ENCODE measurements at regions not wholly inside any gene's neighbourhood (a gene's known extent, or its start where the extent isn't known, plus 50 kb on each side); places are given as distances from the start of the nearest gene placed in this dataset.
"Not testable (repeated sequence)": the region's sequence is repeated elsewhere in the genome, so short reads cannot be mapped to it uniquely, and the experiment has no call there.

DNA sequence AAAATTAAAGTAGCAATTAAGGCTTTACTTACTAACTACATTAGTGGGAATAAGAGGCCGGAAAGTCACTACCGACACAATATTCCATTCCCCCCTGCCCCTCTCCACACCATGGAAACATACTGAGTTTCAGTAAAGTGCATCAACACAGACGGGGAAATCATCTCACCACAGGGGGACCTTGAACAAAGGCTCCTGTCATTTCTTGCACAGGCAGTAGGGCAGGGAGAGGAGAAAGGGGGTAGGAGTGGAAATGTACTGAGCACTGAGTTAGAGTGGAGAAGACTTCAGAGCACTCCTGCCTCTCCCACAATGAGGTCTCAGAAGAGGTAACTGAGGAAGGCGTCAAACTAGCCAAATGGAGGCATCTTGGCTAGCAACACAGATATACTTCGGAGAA lies 1426.9 kb upstream of the EYS start:
- DNase-seq = no peak

DNA sequence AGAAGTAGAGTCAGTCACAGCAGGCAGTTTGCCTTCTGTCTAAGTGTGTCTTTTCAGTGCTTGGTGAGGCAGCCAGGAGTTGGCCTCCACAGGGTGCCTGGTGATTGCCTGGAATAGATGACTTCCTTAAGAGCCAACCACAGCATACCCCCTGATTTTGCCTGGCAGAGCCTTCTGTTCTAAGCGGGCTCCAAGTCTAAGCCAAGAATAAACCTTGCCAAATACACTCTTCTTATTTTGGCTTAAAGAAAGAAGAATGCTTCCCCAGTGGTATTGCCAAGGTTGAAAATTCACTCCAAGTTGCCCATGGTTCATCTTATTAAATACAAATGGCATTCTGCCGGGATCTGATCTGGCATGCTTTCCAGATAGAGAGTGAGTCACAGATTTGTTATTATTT lies 1424.8 kb upstream of the EYS start:
- DNase-seq = no peak

DNA sequence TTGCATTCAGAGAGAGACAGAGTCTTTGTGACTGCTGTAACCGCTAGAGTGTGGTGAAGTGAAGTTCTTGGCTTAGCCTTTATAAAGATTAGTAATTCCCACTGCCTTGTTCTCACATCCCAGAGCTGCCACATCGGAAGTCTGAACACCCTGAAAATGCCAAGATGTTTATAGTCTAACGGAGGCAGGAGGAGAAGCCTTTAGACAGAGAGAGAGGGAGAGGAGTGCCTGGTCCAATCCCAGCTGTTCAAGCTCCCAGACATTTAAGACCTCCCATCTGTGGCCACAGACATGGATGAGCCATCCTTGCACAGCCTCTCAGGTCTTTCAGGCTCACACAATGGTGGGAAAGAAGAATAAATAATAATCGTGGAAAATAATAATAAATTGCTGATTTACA lies 1422.8 kb upstream of the EYS start:
- no peak for DNase-seq

DNA sequence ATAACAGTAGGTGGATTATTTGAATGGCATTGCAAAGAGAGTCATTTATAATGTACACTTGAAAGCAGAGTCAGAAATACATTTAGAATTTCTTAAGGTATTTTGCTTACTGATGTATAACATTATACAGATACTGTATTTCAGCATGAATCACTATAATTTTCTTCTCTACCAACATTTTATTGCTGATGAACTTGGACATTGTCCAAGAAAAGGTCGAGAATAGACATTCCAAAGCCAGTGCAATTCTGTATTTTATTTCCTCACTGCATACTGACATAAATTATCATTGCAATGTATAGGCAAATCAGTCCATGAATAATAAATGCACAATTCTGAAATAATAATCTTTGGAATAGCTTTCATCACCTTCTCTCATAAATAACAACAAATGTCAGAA lies 1420.0 kb upstream of the EYS start:
- DNase-seq = no peak

DNA sequence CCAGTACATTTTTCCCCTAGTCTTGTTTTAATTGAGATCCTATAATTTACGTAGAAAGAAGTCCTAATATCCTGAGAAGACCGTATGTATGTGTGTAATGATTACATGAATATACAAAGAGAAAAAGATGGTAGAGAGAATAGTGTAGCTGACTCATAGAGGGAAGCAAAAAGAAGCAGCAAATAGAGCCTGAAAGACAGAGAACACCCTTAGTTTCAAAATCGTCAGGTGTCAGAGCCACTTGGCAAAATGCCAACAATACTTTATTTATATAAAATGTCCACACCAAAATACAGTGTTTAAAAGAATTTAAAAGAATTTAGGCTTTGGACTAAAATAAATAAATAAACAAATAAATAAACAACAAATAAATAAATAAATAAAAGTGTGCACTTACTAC lies 1414.1 kb upstream of the EYS start:
- DNase-seq = no peak

DNA sequence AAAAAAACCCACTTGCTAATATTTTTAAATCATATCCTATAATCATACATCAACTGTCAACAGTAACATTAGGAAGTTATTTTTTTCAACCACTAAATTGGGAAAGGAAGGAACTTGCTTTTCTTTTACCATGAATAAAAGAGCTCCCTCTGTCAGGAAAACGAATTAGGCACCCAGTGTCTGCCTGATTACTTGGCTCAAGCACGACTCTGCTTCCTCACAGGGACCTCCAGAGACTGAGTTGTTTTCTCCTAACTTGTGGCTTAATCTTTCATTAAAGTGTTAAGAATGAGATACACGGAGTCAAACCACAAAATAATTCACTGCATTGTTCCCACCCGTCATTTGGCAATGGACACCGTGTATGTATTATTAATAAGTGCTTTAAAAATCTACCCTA lies 1405.1 kb upstream of the EYS start:
- DNase-seq = no peak

DNA sequence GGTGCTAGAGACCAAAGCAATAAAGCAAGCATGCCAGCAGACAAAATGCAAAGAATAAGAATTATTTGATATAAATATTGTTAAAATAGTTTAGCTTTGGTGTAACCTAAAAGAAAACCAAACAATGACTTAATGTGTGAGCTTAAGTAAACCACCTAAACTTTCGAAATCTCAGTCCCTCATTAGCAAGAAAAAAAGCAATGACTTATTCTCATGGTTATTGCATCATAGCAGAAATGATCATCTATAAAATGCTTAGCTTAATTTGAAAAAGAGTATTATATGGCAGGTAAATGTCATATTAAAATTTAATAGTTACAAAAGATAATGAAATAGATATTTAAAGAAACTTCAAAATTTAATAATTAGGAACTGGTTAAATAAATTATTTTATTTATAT lies 1395.7 kb upstream of the EYS start:
- DNase-seq = no peak

DNA sequence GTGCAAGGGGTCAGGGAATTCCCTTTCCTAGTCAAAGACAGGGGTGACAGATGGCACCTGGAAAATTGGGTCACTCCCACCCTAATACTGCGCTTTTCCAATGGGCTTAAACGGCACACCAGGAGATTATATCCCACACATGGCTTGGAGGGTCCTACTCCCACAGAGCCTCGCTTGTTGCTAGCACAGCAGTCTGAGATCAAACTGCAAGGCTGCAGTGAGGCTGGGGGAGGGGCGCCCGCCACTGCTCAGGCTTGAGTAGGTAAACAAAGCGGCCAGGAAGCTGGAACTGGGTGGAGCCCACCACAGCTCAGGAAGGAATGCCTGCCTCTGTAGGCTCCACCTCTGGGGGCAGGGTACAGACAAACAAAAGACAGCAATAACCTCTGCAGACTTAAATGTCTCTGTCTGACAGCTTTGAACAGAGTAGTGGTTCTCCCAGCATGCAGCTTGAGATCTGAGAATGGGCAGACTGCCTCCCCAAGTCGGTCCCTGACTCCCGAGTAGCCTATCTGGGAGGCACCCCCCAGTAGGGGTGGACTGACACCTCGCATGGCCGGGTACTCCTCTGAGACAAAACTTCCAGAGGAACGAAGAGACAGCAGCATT lies 1388.7 kb upstream of the EYS start:
- DNase-seq = not testable (repeated sequence)

DNA sequence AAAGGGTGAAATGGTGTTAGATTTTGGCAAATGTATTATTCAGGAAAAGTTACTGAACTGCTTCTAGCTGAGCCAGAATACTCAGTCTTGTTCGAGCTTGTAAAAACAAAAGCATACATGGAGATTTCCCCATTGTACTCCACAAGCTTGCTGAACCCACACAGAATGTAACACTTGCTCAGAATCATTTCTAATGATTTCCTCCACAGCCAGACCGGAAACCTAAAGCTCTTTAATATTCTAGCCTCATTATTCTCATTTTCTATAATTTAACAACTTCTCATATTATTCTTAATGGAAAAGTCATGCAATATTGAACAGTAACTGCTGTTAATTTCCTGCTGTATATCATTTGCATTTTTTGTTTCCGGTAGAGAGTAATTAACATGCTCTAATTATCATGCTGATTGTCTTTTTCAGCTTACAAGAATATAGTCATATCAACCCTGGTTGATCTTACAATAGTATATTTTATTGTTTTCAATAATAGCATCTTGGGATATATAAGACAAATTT lies 1387.5 kb upstream of the EYS start:
- DNase-seq = no peak

DNA sequence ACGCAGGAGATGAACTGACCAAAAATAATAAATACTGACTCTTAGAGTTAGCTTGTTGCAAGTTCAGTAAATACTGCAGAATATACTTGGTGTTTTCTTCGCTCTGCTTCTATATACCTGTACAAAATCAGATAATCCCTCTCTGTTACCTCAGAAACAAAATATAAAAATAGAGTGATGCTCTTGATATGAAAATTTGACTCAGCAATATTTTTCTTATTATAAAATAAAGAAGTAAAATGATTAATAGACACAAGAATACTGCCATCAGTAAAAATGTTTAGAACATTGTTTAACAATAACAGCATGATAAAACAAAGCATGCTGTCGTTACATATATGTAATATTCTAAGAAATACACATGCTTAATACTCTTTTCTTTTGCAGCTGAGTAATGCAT lies 1366.9 kb upstream of the EYS start:
- no peak for DNase-seq

DNA sequence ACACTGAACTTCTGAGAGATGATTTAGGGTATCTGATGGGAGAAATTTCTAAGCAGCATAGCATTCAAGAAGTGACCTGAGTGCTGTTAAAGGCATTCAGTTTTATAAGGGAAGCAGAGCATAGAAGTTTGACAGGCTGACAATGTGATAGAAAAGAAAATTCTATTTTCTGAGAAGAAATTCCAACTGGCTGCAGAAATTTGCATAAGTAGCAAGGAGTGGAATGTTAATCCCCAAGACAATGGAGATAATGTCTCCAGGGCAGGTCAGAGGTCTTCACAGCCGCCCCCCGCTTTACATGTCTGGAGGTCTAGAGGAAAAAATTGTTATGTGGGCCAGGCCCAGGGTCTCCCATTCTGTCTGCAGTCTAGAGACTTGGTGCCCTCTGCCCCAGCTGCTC lies 1361.8 kb upstream of the EYS start:
- DNase-seq = no peak

DNA sequence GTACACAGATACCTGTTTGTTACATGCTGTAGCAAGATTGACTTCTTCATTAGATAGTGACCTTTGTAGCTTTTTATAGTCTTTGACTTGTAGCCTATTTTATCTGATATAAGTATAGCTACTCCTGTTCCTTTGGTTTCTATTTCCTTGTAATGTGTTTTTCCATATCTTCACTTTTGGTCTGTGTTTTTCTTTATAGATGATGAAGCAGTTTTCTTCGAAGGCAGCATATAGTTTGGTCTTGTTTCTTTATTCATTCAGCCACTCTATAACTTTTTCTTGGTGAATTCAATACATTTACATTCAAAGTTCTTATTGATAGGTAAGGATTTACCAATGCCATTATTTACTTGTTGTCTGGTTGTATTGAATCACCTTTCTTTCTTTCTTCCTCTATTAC lies 1357.3 kb upstream of the EYS start:
- no peak for DNase-seq

DNA sequence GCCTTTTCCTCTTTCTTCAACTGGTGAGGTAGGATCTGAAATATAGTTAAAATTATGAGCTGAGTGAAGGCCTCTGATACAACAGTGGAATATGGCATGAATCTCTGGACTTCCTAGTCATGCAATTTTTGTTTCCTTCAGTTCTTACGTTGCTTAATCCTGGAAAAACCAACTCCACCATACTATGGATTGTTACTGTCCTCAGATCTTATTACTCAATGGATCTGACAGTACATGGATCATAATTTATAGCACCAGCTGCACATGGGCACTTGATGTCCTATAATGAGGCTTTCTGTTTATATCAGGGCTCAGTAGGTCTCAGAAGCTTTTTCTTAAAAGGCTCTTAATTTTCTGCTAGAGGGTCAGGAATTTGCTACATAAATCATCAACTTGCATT lies 1341.0 kb upstream of the EYS start:
- DNase-seq = no peak

DNA sequence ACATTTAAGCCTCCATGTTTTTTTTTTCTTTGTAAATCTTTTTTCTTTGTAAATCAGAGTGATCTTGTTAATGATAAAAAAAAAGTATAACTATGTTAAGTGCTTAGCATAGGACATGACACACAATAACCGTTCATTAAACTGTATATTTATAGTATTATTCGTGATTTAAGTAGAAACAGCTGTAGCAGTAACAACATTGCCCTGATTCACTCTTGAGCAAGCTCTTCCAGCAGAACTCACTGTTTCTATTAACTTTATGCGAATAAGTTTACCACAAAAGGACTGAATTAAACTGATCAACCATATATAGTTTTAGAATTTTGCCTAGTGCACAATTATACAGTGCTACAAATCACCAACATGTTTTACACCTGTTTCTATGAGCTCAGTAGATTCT lies 1338.0 kb upstream of the EYS start:
- no peak for DNase-seq

DNA sequence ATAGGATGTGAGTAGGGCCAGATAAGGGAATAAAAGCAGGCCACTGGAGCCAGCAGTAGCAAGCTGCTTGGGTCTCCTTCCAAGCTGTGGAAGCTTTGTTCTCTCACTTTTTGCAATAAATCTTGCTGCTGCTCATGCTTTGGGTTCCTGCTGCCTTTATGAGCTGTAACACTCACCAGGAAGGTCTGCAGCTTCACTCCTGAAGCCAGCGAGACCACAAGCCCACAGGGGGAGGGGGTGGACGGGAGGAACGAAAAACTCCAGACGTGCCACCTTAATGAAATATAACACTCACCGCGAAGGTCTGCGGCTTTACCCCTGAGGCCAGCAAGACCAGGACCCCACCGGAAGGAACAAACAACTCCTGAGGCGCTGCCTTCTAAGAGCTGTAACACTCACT lies 1324.4 kb upstream of the EYS start:
- no peak for DNase-seq

DNA sequence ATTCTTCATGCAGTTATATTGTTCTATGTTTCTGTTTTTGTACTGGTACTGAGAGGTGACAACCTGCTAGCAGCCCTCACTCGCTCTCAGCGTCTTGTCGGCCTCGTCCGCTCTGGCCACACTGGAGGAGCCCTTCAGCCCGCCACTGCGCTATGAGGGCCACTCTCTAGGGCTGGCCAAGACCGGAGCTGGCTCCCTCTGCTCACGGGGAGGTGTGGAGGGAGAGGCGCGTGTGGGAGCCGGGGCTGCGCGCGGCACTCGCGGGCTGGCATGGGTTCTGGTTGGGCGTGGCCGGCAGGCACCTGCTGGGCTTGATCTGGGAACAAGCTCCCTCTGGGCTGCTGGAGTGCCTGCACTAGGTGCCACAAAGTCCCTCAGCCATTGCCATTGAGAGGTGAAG lies 1323.8 kb upstream of the EYS start:
- DNase-seq = no peak

DNA sequence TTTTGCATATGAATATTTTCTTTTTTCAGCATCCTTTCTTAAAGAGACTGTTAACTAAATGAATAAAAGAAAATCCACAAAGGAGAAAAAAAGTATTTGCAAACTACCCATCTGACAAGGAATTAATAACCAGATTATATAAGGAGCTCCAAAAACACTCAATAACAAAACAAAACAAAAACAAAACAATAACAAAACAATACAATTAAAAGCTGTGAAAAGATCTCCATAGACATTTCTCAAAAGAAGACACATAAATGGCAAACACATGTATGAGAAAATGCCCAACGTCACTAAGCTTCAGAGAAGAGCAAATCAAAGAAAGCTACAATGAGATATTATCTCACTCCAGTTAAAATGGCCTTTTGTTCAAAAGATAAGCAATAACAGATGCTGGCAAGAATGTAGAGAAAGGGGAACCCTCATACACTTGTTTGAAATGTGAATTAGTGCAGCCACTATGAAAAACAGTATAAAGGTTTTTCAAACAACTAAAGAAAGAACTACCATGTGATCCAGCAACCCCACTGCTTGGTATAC lies 1310.0 kb upstream of the EYS start:
- DNase-seq = no peak

DNA sequence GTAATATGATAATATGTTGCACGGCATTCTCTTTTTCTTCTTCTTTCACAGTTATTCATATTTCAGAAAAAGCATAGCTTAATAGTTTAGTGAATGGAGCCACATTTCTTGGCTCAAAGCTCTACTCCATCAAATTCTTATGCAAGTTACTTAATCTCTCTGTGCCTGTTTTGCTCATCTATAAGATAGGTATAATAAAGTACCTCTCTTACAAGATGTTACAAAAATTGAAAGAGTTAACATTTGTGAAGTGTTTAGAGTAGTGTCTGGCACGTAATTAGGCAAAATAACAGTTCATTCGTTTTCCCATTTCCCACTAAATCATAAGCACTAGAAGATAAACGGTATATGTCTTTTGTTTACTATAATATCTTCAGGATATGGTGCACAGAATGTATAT lies 1304.4 kb upstream of the EYS start:
- no peak for DNase-seq

DNA sequence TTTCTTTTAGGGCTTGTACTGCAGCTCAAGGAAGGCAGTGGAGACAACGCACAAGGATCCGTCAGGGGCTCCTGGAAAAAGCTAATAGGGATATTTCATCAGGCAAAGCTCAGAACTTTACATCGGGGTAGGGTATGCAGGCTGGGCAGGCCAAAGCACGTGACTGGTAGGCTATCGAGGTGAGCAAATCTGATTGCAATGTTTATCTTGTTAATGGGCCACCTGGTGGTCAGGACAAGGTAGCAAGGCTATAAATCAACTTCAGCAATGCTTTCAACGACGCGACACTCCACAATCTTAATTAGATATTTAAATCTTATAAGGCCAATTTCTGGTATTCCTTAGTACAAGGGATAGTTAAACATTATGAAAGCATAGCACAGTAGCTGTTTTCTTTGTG lies 1302.8 kb upstream of the EYS start:
- no peak for DNase-seq

DNA sequence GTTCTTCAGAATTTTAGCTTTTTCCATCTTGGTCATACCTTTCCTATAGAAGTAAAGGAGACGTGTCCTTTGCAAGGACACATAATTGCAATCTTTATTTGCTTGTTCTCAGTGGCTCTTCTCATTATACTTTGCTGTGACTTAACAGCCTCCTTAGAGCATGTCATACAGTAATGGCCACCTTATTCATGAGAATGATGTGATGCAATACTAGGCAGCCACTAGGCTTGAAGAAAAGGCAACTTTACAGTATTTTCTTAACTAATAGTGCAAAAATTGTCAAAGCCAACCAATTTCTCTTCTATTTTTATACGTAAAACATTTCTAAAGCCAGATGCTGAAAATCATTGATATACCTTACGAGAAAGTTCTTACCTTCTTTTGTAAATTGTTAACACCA lies 1296.8 kb upstream of the EYS start:
- DNase-seq = no peak

DNA sequence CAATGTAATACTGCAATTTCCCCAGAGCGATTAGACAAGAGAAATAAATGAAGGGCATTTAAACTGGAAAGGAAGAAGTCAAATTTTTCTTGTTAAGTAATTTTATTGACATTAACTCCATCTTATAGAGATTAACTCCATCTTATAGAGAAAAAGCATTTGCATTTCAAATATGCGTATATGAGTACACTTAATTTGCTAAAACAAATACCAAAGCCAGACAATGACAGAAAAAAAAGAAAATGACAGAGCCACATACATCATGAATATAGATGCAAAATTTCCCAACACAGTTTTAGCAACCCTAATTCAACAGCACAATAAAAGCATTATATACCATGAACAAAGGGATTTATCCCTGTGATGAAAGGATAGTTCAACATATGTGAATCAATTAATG lies 1293.1 kb upstream of the EYS start:
- DNase-seq = no peak

DNA sequence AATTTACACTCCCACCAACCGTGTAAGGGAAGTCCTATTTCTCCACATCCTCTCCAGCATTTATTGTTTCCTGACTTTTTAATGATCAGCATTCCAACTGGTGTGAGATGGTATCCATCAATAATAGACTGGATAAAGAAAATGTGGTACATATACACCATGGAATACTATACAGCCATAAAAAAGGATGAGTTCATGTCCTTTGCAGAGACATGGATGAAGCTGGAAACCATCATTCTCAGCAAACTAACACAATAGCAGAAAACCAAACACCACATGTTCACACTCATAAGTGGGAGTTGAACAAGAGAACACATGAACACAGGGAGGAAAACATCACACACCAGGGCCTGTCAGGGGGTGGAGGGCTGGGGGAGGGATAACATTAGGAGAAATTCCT lies 1290.6 kb upstream of the EYS start:
- DNase-seq = not testable (repeated sequence)

DNA sequence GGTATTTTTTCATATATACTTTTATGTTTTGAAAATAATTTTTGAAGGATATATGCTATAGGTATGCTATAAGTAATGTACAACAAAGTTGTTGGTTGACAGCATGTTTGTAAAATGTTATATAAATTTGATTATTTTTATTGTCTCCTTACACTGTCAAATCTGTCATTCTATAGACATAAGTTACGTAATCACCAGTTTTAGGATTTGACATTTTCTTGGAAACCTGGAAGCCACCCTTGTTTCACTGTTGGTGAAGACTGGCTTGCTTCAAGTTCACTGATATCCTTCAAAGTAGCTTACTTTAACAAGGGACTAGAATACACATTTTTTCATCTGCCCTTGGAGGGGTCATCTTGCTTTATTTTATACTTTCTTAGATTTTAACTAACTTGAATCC lies 1288.6 kb upstream of the EYS start:
- DNase-seq = no peak

DNA sequence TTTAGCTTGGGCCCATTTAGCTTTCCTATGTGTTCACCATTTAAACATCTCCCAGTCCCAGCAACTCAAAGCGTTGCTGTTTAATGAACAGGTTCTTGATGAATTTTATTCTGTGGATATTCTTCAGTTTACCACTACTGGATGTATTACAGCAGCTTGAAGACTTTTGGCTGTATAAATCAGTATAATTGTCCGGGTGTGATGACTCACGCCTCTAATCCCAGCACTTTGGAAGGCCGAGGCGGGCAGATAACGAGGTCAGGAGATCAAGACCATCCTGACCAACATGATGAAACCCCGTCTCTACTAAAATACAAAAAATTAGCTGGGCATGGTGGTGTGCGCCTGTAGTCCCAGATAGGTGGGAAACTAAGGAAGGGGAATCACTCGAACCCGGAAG lies 1286.7 kb upstream of the EYS start:
- not testable (repeated sequence) for DNase-seq

DNA sequence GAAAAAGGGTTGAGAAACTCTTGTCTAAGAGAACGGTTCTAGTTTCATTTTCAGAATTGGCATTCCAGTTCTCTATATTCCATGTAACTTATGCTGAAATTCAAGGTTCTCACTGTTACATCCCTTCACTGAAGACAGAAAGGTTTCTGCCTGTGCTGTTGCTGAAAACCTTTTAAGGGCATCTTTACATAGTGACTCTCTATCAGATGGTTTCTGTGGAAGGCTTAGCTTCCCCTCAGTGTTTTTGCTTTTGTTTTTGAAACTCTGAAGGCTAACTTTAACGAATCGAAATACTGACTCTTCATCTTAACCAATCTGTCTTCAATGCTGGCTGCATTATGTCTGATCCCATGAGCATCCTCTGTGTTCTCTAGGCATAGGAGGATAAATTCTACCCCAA lies 1286.2 kb upstream of the EYS start:
- DNase-seq = no peak

DNA sequence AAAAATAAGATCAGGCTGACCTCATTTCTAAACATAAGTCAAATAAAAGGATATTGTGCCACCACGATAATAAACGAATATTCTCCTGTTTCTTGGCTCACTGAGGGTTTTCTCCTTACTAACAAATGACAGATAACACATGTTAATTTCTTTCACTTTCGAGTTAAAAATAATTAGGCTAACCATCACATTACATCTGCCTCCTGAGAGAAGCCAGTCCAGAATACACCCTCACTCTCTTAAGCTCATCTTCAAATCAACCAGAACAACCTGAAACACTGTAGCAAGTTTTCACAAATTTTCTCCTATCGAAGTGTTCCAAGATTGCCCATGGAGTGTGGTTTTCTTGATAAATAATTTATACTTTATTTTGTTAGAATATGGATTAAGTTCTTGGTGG lies 1285.6 kb upstream of the EYS start:
- no peak for DNase-seq
